Naive thymus-derived CD8-positive, alpha-beta T cell (primary cell): ENCODE measurements at regions not wholly inside any gene's neighbourhood (a gene's known extent, or its start where the extent isn't known, plus 50 kb on each side); places are given as distances from the start of the nearest gene placed in this dataset.
A peak's percentile ranks its signal among the peaks of the same experiment; 100 is the strongest.
"Not testable (repeated sequence)": the region's sequence is repeated elsewhere in the genome, so short reads cannot be mapped to it uniquely, and the experiment has no call there.

Source experiments
- ATAC-seq, 2 donors: fragments of 150-1000 bp; cut with Tn5 transposase in 1 of 2; sonication (Bioruptor Pico), chemical (Tn5 transposase) in 1 of 2; 1 replicate in 1 of 2; 2 replicates in 1 of 2; pipeline ENCODE4 v1.10.0; 2021; ENCODE audit warnings: mild to moderate bottlenecking in 2 of 2, moderate library complexity in 2 of 2
- POLR2A ChIA-PET: fragments of 350-600 bp; sonication (Branson Sonifier 250); formaldehyde crosslinking; loops from one replicate; lab custom pipeline; 2021; ENCODE audit warnings: antibody characterized with exemption; lab: Charles Lee
- DNase-seq, 10 donors: peaks; one replicate each; pipeline versions ENCODE4 v3.0.0 to v3.0.0-alpha.2; 2020 to 2022
- H3K27ac Mint-ChIP-seq, 10 donors: one replicate each; pipeline ENCODE4 v1.8.0; 2020 to 2022; ENCODE audit warnings: mild to moderate bottlenecking in 10 of 10, mixed read lengths in 10 of 10, moderate library complexity in 4 of 10, inconsistent platforms in 1 of 10
- H3K27me3 Mint-ChIP-seq, 5 donors: one replicate each; pipeline ENCODE4 v1.8.0; 2021 to 2022; ENCODE audit warnings: mixed read lengths in 5 of 5
- H3K36me3 Mint-ChIP-seq, 3 donors: one replicate each; pipeline ENCODE4 v1.8.0; 2020 to 2022; ENCODE audit warnings: mixed read lengths in 3 of 3, mild to moderate bottlenecking in 2 of 3, inconsistent platforms in 1 of 3
- H3K4me1 Mint-ChIP-seq, 4 donors: one replicate each; pipeline ENCODE4 v1.8.0; 2021 to 2022; ENCODE audit warnings: mixed read lengths in 4 of 4
- H3K4me3 Mint-ChIP-seq, 10 donors: one replicate each; pipeline ENCODE4 v1.8.0; 2020 to 2022; ENCODE audit warnings: mild to moderate bottlenecking in 10 of 10, mixed read lengths in 10 of 10, moderate library complexity in 6 of 10, inconsistent platforms in 1 of 10
- H3K9me3 Mint-ChIP-seq, 9 donors: one replicate each; pipeline ENCODE4 v1.8.0; 2020 to 2022; ENCODE audit warnings: mixed read lengths in 9 of 9, mild to moderate bottlenecking in 3 of 9, inconsistent platforms in 1 of 9, moderate library complexity in 1 of 9

DNA sequence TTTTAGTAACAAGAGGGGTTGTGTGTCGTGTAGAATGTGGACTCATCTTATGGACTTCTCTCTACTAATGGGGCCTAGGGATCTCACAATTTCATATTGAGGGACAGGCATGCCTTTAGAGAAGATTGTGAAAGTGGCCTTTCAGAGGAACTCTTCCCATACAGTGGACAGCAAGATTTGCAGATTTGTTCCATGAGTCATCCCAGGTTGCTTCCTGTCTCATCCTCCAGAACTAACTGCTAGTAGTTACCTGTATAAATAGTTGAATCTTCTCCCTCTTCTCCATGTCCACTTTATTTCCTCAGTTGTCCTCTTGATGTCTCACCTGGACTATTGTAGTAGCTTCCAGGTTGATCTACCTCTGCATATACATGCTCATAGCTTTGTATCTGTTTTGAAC, 997.5 kb upstream of the CTNND2 start:
- Mint-ChIP-seq H3K9me3 (peaks cover 0 to 29% (median 9%) of the 10 kb centered on the region in 9 donors), H3K27ac (no peak overlapping the region), H3K4me1 (no peaks in the 10 kb centered on the region), H3K27me3 (no peaks in the 10 kb centered on the region), H3K4me3 (no peak overlapping the region), H3K36me3 (peaks cover 0 to 4% (median 0%) of the 10 kb centered on the region in 3 donors)
- no peak for DNase-seq
- ATAC-seq = no peak
- POLR2A ChIA-PET = no interaction called here

DNA sequence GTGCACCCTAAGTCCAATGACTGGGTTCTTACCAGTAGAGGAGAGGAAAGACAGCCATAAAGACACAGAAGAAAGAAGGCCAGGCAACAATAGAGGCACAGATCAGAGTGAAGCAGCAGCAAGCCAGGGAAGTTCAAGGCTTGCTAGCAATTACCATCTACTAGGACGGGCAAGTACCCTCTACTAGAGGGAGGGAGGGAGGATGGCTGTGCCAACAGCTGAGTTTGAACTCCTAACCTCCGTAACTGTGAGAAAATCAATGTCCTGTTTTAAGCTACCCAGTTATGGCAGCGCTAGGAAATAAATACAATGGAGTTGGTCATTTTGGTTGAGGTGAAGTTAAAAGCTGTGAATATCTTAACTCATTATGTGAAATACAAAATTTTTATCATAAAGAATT, 991.8 kb upstream of the CTNND2 start:
- H3K4me3 Mint-ChIP-seq = no peak overlapping the region
- peaks cover 0 to 4% (median 0%) of the 10 kb centered on the region in 3 donors for H3K36me3 Mint-ChIP-seq
- H3K27me3 Mint-ChIP-seq = no peaks in the 10 kb centered on the region
- POLR2A ChIA-PET = no interaction called here
- ATAC-seq (no peak), DNase-seq (no peak)
- H3K4me1 Mint-ChIP-seq = no peaks in the 10 kb centered on the region
- peaks cover 4 to 30% (median 10%) of the 10 kb centered on the region in 9 donors for H3K9me3 Mint-ChIP-seq
- H3K27ac Mint-ChIP-seq = no peak overlapping the region

- DNase-seq (no peak), ATAC-seq (no peak)
- Mint-ChIP-seq H3K9me3 (peaks cover 0 to 17% (median 8%) of the 10 kb centered on the region in 9 donors), H3K4me1 (no peaks in the 10 kb centered on the region), H3K4me3 (no peak overlapping the region), H3K27me3 (no peaks in the 10 kb centered on the region), H3K36me3 (no peaks in the 10 kb centered on the region), H3K27ac (no peak overlapping the region)
- POLR2A ChIA-PET = no interaction called here
Observed at GRCh38 chr5:12885018-12885417, 980.8 kb upstream of the CTNND2 start.

DNA sequence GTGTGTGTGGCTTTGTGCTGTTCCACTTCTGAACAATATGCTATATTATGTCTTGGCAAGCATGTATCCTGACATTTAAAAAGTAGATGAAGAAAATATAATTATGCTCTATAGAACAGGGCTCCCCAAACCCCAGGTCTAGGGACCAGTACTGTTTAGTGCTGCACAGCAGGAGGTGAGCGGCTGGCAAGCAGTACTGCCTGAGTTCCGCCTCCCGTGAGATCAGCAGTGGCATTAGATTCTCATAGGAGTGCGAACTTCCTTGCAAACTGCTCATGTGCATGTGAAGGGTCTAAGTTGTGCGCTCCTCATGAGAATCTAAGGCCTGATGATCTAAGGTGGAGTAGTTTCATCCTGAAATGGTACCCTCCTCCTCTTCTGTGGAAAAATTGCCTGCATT, 979.1 kb upstream of the CTNND2 start:
- POLR2A ChIA-PET = no interaction called here
- Mint-ChIP-seq H3K36me3 (no peaks in the 10 kb centered on the region), H3K4me3 (no peak overlapping the region), H3K9me3 (peaks cover 0 to 17% (median 6%) of the 10 kb centered on the region in 9 donors), H3K27me3 (no peaks in the 10 kb centered on the region), H3K4me1 (no peaks in the 10 kb centered on the region), H3K27ac (no peak overlapping the region)
- ATAC-seq (no peak), DNase-seq (no peak)

- Mint-ChIP-seq H3K4me1 (peaks cover 0 to 10% (median 3%) of the 10 kb centered on the region in 4 donors), H3K27me3 (no peaks in the 10 kb centered on the region), H3K4me3 (no peak overlapping the region), H3K36me3 (no peaks in the 10 kb centered on the region), H3K27ac (peak overlapping the region in 1 of 10 donors; percentile 0), H3K9me3 (peaks cover 5 to 21% (median 9%) of the 10 kb centered on the region in 9 donors)
- ATAC-seq = no peak
- POLR2A ChIA-PET = no interaction called here
- no peak for DNase-seq
Observed at GRCh38 chr5:12876541-12877298, 972.5 kb upstream of the CTNND2 start.

GRCh38 chr5:12870872-12871539, 966.8 kb upstream of the CTNND2 start:
- Mint-ChIP-seq H3K4me1 (peaks cover 0 to 13% (median 0%) of the 10 kb centered on the region in 4 donors), H3K4me3 (peak overlapping the region in 2 of 10 donors; percentile 3 to 34), H3K36me3 (no peaks in the 10 kb centered on the region), H3K27me3 (no peaks in the 10 kb centered on the region), H3K9me3 (peaks cover 4 to 23% (median 11%) of the 10 kb centered on the region in 9 donors), H3K27ac (no peak overlapping the region)
- peak in 1 of 10 donors; percentile 13 for DNase-seq
- no peak for ATAC-seq
- POLR2A ChIA-PET = no interaction called here

DNA sequence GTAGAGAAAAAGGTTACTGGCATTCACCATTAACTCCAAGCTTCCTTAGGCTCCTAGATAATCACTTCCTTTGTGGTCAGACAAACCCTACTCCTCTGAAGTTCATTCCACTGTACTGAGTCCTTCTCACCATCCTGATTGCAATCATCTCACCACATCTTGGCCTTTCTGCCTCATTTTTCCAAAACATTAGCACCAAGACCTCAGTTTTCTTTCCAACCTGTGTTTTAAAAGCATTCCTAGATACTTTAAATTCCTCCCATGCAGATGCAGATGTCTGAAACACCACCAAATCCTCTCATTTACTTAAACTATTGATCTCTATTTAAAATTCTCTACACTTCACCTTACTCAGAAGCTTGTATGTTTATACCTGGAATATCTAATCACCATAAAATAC, 961.3 kb upstream of the CTNND2 start:
- peaks cover 0 to 33% (median 5%) of the 10 kb centered on the region in 9 donors for H3K9me3 Mint-ChIP-seq
- H3K36me3 Mint-ChIP-seq = no peaks in the 10 kb centered on the region
- peaks cover 0 to 3% (median 0%) of the 10 kb centered on the region in 4 donors for H3K4me1 Mint-ChIP-seq
- POLR2A ChIA-PET = no interaction called here
- no peak overlapping the region for H3K27ac Mint-ChIP-seq
- no peak for ATAC-seq
- H3K4me3 Mint-ChIP-seq = no peak overlapping the region
- DNase-seq = no peak
- no peaks in the 10 kb centered on the region for H3K27me3 Mint-ChIP-seq

DNA sequence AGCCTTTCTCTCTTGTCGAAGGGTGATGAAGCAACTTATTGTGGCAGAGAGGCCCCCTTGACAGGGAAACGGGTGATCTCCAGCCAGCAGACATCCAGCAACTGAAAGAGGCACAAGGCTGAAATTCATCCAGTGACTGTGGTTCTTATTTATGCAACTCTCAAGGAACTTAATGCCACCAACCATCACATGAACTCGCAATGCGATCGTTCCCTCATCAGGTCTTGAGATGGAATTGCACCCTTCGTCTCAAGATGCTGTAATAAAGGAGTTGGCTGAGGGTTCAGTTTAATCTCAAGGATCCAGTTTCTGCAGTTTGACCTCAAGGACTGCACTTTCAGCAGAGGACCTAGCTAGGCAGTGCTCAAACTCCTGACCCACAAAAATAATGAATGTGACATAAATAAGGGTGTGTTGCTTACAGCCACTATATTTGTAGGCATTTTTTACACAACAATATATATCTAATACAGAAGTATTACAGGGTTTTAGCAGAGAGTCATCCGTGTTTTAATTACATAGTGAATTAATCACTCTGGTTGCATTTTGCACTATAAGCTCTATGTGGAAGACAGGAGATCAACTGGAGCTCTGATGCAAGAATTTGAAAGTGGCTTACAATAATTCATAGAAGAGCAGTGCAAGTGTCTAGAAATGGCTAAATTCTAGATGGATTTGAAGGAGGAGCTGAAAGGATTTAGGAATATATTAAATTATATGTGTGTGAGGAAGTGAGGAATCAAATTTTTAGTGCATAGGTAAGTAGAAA, 957.8 kb upstream of the CTNND2 start:
- H3K9me3 Mint-ChIP-seq = peaks cover 0 to 31% (median 11%) of the 10 kb centered on the region in 9 donors

DNA sequence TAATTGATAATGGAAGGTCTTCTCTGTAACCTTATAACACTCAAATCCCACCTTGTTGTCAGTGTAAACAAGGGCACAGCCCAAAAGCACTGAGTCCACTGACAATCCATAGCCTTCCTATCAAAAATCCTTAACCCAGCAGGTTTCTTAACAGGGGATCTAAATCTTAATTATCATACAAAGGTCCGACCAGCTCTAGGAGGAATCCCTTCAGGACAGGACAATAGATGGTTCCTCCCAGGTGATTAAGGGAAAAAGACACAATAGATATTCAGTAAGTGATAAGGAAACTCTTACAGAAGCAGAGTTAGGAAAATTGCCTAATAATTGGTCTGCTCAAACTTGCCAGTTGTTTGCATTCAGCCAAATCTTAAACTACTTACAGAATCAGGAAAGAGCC, 951.9 kb upstream of the CTNND2 start:
- H3K4me1 Mint-ChIP-seq, H3K36me3 Mint-ChIP-seq, POLR2A ChIA-PET, DNase-seq, H3K27ac Mint-ChIP-seq, H3K27me3 Mint-ChIP-seq, H3K4me3 Mint-ChIP-seq, ATAC-seq: not testable (repeated sequence)
- H3K9me3 Mint-ChIP-seq = peaks cover 0 to 25% (median 15%) of the 10 kb centered on the region in 9 donors

More for the DNA sequence above, 957.8 kb upstream of the CTNND2 start:
- H3K4me3 Mint-ChIP-seq = no peak overlapping the region
- DNase-seq (no peak), ATAC-seq (no peak)
- POLR2A ChIA-PET = no interaction called here
- H3K36me3 Mint-ChIP-seq = no peaks in the 10 kb centered on the region
- H3K4me1 Mint-ChIP-seq = no peaks in the 10 kb centered on the region
- no peaks in the 10 kb centered on the region for H3K27me3 Mint-ChIP-seq
- no peak overlapping the region for H3K27ac Mint-ChIP-seq

- no peak for ATAC-seq
- POLR2A ChIA-PET = no interaction called here
- Mint-ChIP-seq H3K4me3 (no peak overlapping the region), H3K9me3 (peaks cover 0 to 31% (median 15%) of the 10 kb centered on the region in 9 donors), H3K36me3 (peaks cover 0 to 7% (median 0%) of the 10 kb centered on the region in 3 donors), H3K27ac (no peak overlapping the region), H3K27me3 (no peaks in the 10 kb centered on the region), H3K4me1 (no peaks in the 10 kb centered on the region)
- no peak for DNase-seq
Observed at GRCh38 chr5:12854386-12854785, 950.1 kb upstream of the CTNND2 start.

- H3K27ac Mint-ChIP-seq = no peak overlapping the region
- H3K9me3 Mint-ChIP-seq = peaks cover 4 to 36% (median 17%) of the 10 kb centered on the region in 9 donors
- POLR2A ChIA-PET = no interaction called here
- DNase-seq (no peak), ATAC-seq (no peak)
- no peaks in the 10 kb centered on the region for H3K27me3 Mint-ChIP-seq
- H3K4me3 Mint-ChIP-seq = no peak overlapping the region
- peaks cover 0 to 7% (median 0%) of the 10 kb centered on the region in 3 donors for H3K36me3 Mint-ChIP-seq
- H3K4me1 Mint-ChIP-seq = no peaks in the 10 kb centered on the region
Observed at GRCh38 chr5:12851761-12852160, 947.5 kb upstream of the CTNND2 start.

- H3K36me3 Mint-ChIP-seq = peaks cover 0 to 7% (median 0%) of the 10 kb centered on the region in 3 donors
Observed at GRCh38 chr5:12848709-12849108, 944.5 kb upstream of the CTNND2 start.

More at GRCh38 chr5:12848709-12849108, 944.5 kb upstream of the CTNND2 start:
- Mint-ChIP-seq H3K9me3 (peaks cover 5 to 36% (median 12%) of the 10 kb centered on the region in 9 donors), H3K27me3 (no peaks in the 10 kb centered on the region), H3K27ac (no peak overlapping the region), H3K4me1 (no peaks in the 10 kb centered on the region), H3K4me3 (no peak overlapping the region)
- DNase-seq (no peak), ATAC-seq (no peak)
- POLR2A ChIA-PET = no interaction called here
